HG02938 (cell line): ENCODE measurements at regions not wholly inside any gene's neighbourhood (a gene's known extent, or its start where the extent isn't known, plus 50 kb on each side); places are given as distances from the start of the nearest gene placed in this dataset.

ENCODE experiments used
- ATAC-seq: cut with Tn5 transposase; IDR thresholded peaks from one replicate; pipeline ENCODE4 v1.9.1; 2021; ENCODE audit warnings: mild to moderate bottlenecking, moderate library complexity; ENCODE audit not compliant: unreplicated experiment

- no peak for ATAC-seq
These were observed 236.9 kb downstream of the NSG2 start for GRCh38 chr5:174282391-174282790.

GRCh38 chr5:174283211-174284005 is 237.9 kb downstream of the NSG2 start:
- ATAC-seq: no peak

GRCh38 chr5:174284873-174285272 is 239.4 kb downstream of the NSG2 start:
- no peak for ATAC-seq

GRCh38 chr5:174287761-174288160 is 242.3 kb downstream of the NSG2 start:
- ATAC-seq: no peak

- no peak for ATAC-seq
These were observed 242.9 kb downstream of the NSG2 start for GRCh38 chr5:174288439-174288838.

- ATAC-seq: no peak
These were observed 245.7 kb downstream of the NSG2 start for GRCh38 chr5:174291162-174291561.

- ATAC-seq: no peak
These were observed 246.8 kb downstream of the NSG2 start for GRCh38 chr5:174292348-174292747.

- no peak for ATAC-seq
These were observed 247.5 kb downstream of the NSG2 start for GRCh38 chr5:174293006-174293405.

GRCh38 chr5:174293481-174293880 is 248.0 kb downstream of the NSG2 start:
- ATAC-seq: no peak

GRCh38 chr5:174294891-174295620 is 249.6 kb downstream of the NSG2 start:
- ATAC-seq: no peak

- ATAC-seq: no peak
These were observed 250.4 kb downstream of the NSG2 start for GRCh38 chr5:174295702-174296436.

- no peak for ATAC-seq
These were observed 254.8 kb downstream of the NSG2 start for GRCh38 chr5:174300118-174300940.

- no peak for ATAC-seq
These were observed 255.6 kb downstream of the NSG2 start for GRCh38 chr5:174300941-174301761.

- ATAC-seq: no peak
These were observed 256.5 kb downstream of the NSG2 start for GRCh38 chr5:174301848-174302625.

GRCh38 chr5:174303035-174303434 is 257.5 kb downstream of the NSG2 start:
- no peak for ATAC-seq

GRCh38 chr5:174303437-174304045 is 258.0 kb downstream of the NSG2 start:
- no peak for ATAC-seq

- ATAC-seq: no peak
These were observed 259.8 kb downstream of the NSG2 start for GRCh38 chr5:174305241-174305681.

- no peak for ATAC-seq
These were observed 261.0 kb downstream of the NSG2 start for GRCh38 chr5:174306345-174307030.
